Panc1 (cell line): ENCODE measurements at regions not wholly inside any gene's neighbourhood (a gene's known extent, or its start where the extent isn't known, plus 50 kb on each side); places are given as distances from the start of the nearest gene placed in this dataset.

Experiments
- ATAC-seq: fragments of 200-7000 bp; cut with Tn5 transposase; 2 replicates; pipeline ENCODE4 v1.9.1; 2020; ENCODE audit warnings: mild to moderate bottlenecking, moderate library complexity
- BruUV-seq: library from RNA; stranded (reverse); fragments of 400-500 nt; replicated peaks from 2 replicates; lab custom pipeline; 2021; lab: Mats Ljungman, UMichigan
- CTCF ChIA-PET: fragments of 300-600 bp; sonication (Branson Sonifier 250); formaldehyde crosslinking; loops from one replicate; lab custom pipeline; 2022; ENCODE audit warnings: antibody characterized with exemption; lab: Charles Lee
- POLR2A ChIA-PET: fragments of 300-600 bp; sonication (Branson Sonifier 250); formaldehyde crosslinking; loops from one replicate; lab custom pipeline; 2022; ENCODE audit warnings: antibody characterized with exemption; lab: Charles Lee
- DNase-seq: peaks from one replicate; pipeline ENCODE4 v3.0.0-alpha.2; 2010; ENCODE audit warnings: low read depth, low spot score
- H3K27ac ChIP-seq: 2 replicates; pipeline ENCODE4 v1.5.1; 2011; ENCODE audit warnings: mild to moderate bottlenecking, low read length, inconsistent platforms
- H3K27me3 ChIP-seq: fragments of 200-500 bp; sonication (Bioruptor generic); 2 replicates; pipeline ENCODE4 v1.6.0; 2014; ENCODE audit warnings: low read length, inconsistent platforms; ENCODE audit not compliant: control insufficient read depth, insufficient read depth
- H3K36me3 ChIP-seq: fragments of 200-500 bp; sonication (Bioruptor generic); 2 replicates; pipeline ENCODE4 v1.5.1; 2014; ENCODE audit warnings: inconsistent platforms, mild to moderate bottlenecking, low read length, moderate library complexity; ENCODE audit not compliant: control insufficient read depth, insufficient read depth
- H3K4me1 ChIP-seq: 2 replicates; pipeline ENCODE4 v1.5.1; 2011; ENCODE audit warnings: inconsistent platforms, mild to moderate bottlenecking, low read length, moderate library complexity; ENCODE audit not compliant: control insufficient read depth, insufficient read depth
- H3K4me3 ChIP-seq, 2 experiments: 2 replicates each; pipeline ENCODE4 v1.5.1; 2011 to 2012; ENCODE audit warnings: low read depth in 2 of 2, low read length in 2 of 2, mild to moderate bottlenecking in 2 of 2, inconsistent platforms in 1 of 2, moderate library complexity in 1 of 2
- H3K9me3 ChIP-seq: fragments of 200-500 bp; sonication (Bioruptor generic); 2 replicates; pipeline ENCODE4 v1.5.1; 2014; ENCODE audit warnings: low read depth, mild to moderate bottlenecking, inconsistent platforms, low read length, moderate library complexity; ENCODE audit not compliant: control insufficient read depth, insufficient read depth
- POLR2AphosphoS5 ChIP-seq: IDR thresholded peaks from 2 replicates; pipeline ENCODE4 v1.6.1; 2012; ENCODE audit warnings: mild to moderate bottlenecking, low read depth, low read length, moderate library complexity
- SIN3A ChIP-seq: IDR thresholded peaks from 2 replicates; pipeline ENCODE4 v1.6.1; 2012; ENCODE audit warnings: low read depth, mild to moderate bottlenecking, low read length, moderate library complexity, borderline replicate concordance; ENCODE audit not compliant: insufficient read depth
- TCF7L2 ChIP-seq: IDR thresholded peaks from 2 replicates; pipeline ENCODE4 v1.6.1; 2011; ENCODE audit warnings: mild to moderate bottlenecking, low read depth, low read length, inconsistent platforms
- in situ Hi-C: cut with HindIII; loops from 2 replicates; pipeline ENCODE4 v1.10.0; 2016; ENCODE audit warnings: low sequenced_read_pairs, low pct_unique_long_range_greater_than_20kb
- intact Hi-C: fragments of 100-400 bp; cut with micrococcal nuclease; formaldehyde crosslinking; loops from one replicate; pipeline ENCODE4 v1.10.0; 2022; ENCODE audit not compliant: unreplicated experiment
- TF ChIP-seq, protein P1 (sequence below), 2 experiments: IDR thresholded peaks; 2 replicates each; pipeline ENCODE4 v1.6.1; 2011 to 2012; ENCODE audit warnings: low read depth in 2 of 2, control low read depth in 1 of 2, low read length in 1 of 2, mild to moderate bottlenecking in 1 of 2, moderate library complexity in 1 of 2; ENCODE audit not compliant: insufficient read depth in 1 of 2
- TF ChIP-seq, protein P2 (sequence below): fragments of 450-650 bp; IDR thresholded peaks from 2 replicates; pipeline ENCODE4 v1.5.1; 2017; ENCODE audit warnings: mild to moderate bottlenecking

DNA sequence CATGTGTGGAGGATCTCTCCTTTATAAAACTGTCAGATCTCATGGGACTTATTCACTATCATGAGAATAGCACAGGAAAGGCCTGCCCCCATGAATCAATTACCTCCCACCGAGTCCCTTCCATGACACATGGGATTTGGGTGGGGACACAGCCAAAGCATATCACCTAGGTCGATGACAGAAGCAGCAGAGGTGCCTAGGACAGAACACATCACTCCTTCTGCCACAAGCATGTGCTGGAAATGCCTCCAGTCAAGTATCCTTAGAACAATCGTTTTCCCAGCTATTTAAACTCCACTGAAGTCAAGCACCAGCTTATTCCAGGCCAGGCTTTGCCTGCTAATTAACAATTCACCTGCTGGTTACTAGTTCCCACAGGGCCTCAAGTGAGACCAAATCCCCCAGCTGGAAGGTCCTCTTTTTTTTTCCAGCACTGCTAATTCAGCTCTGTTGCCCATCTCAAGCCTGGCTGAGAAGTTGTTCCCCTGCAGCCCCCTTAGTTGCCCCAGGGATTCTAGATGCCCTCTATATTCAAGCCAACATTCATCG, 212.3 kb upstream of the NUDT4 start:
- no TSS peak for BruUV-seq
- TF ChIP-seq, protein P1, sequence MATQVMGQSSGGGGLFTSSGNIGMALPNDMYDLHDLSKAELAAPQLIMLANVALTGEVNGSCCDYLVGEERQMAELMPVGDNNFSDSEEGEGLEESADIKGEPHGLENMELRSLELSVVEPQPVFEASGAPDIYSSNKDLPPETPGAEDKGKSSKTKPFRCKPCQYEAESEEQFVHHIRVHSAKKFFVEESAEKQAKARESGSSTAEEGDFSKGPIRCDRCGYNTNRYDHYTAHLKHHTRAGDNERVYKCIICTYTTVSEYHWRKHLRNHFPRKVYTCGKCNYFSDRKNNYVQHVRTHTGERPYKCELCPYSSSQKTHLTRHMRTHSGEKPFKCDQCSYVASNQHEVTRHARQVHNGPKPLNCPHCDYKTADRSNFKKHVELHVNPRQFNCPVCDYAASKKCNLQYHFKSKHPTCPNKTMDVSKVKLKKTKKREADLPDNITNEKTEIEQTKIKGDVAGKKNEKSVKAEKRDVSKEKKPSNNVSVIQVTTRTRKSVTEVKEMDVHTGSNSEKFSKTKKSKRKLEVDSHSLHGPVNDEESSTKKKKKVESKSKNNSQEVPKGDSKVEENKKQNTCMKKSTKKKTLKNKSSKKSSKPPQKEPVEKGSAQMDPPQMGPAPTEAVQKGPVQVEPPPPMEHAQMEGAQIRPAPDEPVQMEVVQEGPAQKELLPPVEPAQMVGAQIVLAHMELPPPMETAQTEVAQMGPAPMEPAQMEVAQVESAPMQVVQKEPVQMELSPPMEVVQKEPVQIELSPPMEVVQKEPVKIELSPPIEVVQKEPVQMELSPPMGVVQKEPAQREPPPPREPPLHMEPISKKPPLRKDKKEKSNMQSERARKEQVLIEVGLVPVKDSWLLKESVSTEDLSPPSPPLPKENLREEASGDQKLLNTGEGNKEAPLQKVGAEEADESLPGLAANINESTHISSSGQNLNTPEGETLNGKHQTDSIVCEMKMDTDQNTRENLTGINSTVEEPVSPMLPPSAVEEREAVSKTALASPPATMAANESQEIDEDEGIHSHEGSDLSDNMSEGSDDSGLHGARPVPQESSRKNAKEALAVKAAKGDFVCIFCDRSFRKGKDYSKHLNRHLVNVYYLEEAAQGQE (IDR thresholded peaks at IDR 0.05; ENCODE audit: insufficient read depth in 1 of 2, low read depth in 2 of 2, low read length in 1 of 2): no peak
- TF ChIP-seq TCF7L2 (no peak), SIN3A (no peak), POLR2AphosphoS5 (no peak)
- TF ChIP-seq, protein P2, sequence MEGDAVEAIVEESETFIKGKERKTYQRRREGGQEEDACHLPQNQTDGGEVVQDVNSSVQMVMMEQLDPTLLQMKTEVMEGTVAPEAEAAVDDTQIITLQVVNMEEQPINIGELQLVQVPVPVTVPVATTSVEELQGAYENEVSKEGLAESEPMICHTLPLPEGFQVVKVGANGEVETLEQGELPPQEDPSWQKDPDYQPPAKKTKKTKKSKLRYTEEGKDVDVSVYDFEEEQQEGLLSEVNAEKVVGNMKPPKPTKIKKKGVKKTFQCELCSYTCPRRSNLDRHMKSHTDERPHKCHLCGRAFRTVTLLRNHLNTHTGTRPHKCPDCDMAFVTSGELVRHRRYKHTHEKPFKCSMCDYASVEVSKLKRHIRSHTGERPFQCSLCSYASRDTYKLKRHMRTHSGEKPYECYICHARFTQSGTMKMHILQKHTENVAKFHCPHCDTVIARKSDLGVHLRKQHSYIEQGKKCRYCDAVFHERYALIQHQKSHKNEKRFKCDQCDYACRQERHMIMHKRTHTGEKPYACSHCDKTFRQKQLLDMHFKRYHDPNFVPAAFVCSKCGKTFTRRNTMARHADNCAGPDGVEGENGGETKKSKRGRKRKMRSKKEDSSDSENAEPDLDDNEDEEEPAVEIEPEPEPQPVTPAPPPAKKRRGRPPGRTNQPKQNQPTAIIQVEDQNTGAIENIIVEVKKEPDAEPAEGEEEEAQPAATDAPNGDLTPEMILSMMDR: no peak

DNA sequence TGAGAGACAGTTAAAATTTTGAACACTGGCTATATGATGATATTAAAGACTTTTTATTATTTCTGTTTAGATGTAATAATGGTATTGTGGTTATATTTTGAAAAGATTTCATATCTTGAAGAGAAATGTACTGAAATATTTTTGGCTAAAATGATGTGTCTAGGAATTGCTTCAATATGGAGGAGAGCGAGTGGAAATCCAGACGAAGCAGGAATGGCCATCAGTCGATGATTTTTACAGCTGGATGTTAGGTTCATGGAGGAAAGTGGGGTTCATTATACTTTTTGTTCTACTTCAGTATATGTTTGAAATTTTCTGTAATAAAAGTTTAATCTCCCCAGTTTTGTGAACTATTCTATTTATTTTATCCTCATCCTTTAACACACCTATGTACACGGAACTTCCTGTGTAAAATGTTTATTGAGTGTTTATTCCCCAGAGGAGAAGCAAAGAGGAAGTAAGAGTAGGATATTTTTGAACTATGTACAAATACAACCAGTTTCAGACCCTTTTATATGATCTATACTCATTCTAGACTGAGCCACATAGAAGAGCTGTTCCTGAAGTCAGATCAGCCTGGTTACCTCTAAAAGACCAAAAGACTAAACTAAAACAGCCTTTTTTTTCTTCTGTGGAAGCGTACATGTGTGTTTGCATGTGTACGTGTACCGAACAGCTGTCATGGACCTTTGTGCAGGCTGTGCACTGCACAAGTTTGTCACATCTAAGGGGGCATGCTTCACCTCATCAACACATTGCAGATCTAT, 211.0 kb upstream of the NUDT4 start:
- intact Hi-C loops: no loop called here
- Histone ChIP-seq H3K9me3 (no peaks in the 10 kb centered on the region), H3K4me3 (no peak overlapping the region), H3K27me3 (peaks cover 8% of the 10 kb centered on the region; the same call in 1 of the 2 replicates), H3K27ac (no peak overlapping the region), H3K4me1 (no peaks in the 10 kb centered on the region; the same call in 1 of the 2 replicates), H3K36me3 (no peaks in the 10 kb centered on the region)
- TF ChIP-seq TCF7L2: no peak
- TF ChIP-seq, protein P2: no peak
- TF ChIP-seq SIN3A: no peak
- TF ChIP-seq, protein P1 (IDR thresholded peaks at IDR 0.05; ENCODE audit: insufficient read depth in 1 of 2, low read depth in 2 of 2, low read length in 1 of 2): no peak
- TF ChIP-seq POLR2AphosphoS5: no peak
- no TSS peak for BruUV-seq
- ChIA-PET CTCF (no interaction called here), POLR2A (no interaction called here)
- no peak for ATAC-seq
- no peak for DNase-seq
- in situ Hi-C loops: no loop called here

More for the DNA sequence above, 212.3 kb upstream of the NUDT4 start:
- H3K27me3 ChIP-seq: peaks cover 8% of the 10 kb centered on the region; the same call in 1 of the 2 replicates
- no peak overlapping the region for H3K27ac ChIP-seq
- in situ Hi-C loops: no loop called here
- no peaks in the 10 kb centered on the region; the same call in 1 of the 2 replicates for H3K4me1 ChIP-seq
- H3K9me3 ChIP-seq: no peaks in the 10 kb centered on the region
- ChIA-PET POLR2A (no interaction called here), CTCF (no interaction called here)
- intact Hi-C loops: no loop called here
- no peak for DNase-seq
- ATAC-seq: no peak
- H3K4me3 ChIP-seq: no peak overlapping the region
- no peaks in the 10 kb centered on the region for H3K36me3 ChIP-seq
